BJ (cell line): ENCODE measurements at regions not wholly inside any gene's neighbourhood (a gene's known extent, or its start where the extent isn't known, plus 50 kb on each side); places are given as distances from the start of the nearest gene placed in this dataset.
"Not testable (repeated sequence)": the region's sequence is repeated elsewhere in the genome, so short reads cannot be mapped to it uniquely, and the experiment has no call there.

ENCODE experiments used
- CTCF ChIA-PET: fragments of 350-600 bp; formaldehyde crosslinking; extraction: SDS; loops from one replicate; lab custom pipeline; 2021; ENCODE audit warnings: antibody characterized with exemption, inconsistent platforms; lab: Yijun Ruan, JAX
- POLR2A ChIA-PET: fragments of 300-600 bp; sonication (Branson Sonifier 250); formaldehyde crosslinking; extraction: SDS; loops from one replicate; lab custom pipeline; 2021; ENCODE audit warnings: antibody characterized with exemption; lab: Charles Lee
- DNase-seq: peaks from one replicate; pipeline ENCODE4 v3.0.0-alpha.2; 2011; ENCODE audit warnings: low read depth
- H3K27me3 ChIP-seq: 2 replicates; pipeline ENCODE4 v1.6.0; 2011; ENCODE audit warnings: low read length; ENCODE audit not compliant: control insufficient read depth, insufficient read depth
- H3K36me3 ChIP-seq: 2 replicates; pipeline ENCODE4 v1.5.1; 2011; ENCODE audit warnings: low read length; ENCODE audit not compliant: control insufficient read depth, insufficient read depth
- H3K4me3 ChIP-seq: 2 replicates; pipeline ENCODE4 v1.5.1; 2011; ENCODE audit warnings: low read depth, mild to moderate bottlenecking, control low read depth, low read length
- TF ChIP-seq, protein P1 (sequence below): IDR thresholded peaks from 2 replicates; pipeline ENCODE4 v1.5.1; 2011; ENCODE audit warnings: low read depth, mild to moderate bottlenecking, control low read depth, inconsistent platforms, low read length, moderate library complexity; ENCODE audit not compliant: insufficient read depth

DNA sequence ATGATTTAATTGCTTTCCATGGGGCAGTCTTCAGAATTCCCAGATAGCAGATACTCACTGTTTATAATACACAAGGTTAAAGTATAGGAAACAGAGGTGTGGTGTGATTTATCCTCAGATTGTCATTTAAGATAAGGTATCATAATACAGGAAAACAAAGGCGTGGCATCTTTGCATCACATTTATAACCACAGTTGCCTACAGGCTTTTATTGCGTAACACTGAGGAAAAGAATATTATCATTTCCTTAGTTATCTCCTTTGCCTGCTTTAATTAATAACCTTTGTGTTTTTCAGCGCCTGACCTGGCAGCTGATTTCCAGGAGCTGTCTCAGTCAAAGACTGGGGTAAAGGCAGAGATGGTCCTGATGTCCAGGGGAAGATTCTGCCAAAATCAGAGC, 68.8 kb downstream of the SSX7 start:
- POLR2A ChIA-PET = no interaction called here
- no peak for DNase-seq
- Histone ChIP-seq H3K36me3 (no peaks in the 10 kb centered on the region), H3K4me3 (no peak overlapping the region), H3K27me3 (no peaks in the 10 kb centered on the region)
- TF ChIP-seq, protein P1, sequence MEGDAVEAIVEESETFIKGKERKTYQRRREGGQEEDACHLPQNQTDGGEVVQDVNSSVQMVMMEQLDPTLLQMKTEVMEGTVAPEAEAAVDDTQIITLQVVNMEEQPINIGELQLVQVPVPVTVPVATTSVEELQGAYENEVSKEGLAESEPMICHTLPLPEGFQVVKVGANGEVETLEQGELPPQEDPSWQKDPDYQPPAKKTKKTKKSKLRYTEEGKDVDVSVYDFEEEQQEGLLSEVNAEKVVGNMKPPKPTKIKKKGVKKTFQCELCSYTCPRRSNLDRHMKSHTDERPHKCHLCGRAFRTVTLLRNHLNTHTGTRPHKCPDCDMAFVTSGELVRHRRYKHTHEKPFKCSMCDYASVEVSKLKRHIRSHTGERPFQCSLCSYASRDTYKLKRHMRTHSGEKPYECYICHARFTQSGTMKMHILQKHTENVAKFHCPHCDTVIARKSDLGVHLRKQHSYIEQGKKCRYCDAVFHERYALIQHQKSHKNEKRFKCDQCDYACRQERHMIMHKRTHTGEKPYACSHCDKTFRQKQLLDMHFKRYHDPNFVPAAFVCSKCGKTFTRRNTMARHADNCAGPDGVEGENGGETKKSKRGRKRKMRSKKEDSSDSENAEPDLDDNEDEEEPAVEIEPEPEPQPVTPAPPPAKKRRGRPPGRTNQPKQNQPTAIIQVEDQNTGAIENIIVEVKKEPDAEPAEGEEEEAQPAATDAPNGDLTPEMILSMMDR = no peak
- CTCF ChIA-PET = no interaction called here

DNA sequence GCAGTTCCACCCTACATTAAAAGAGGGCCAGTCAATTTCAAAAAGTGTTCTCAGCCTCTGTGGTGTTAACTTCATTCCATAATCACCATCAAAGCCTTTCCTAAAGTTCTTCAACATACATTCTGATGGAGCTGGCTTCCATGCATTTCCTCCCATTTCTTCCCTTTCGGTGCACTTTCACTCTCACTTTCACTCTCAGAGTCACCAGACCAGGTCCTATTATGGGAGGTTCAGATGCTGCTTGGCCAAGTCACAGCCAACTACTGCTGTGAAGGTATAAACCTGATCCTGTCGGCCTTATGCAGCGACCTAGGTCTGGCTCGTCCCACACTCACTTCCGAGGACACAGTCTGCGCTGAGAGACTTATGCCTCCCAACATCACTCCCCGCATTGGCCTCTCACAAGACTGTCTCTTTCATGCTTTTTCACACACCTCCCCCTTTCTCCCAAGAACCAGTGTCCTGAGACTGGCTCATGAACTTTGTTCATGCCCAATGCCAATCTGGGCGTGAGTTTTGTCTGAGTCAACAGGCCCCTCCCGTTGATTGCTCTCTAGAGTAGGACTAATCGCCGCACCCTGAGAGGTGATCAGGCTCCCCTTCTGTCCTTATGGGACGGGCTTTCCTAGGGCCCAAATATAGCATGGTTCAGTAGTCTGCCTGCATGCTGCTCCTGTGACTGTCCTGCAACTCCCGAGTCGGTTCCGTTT, 60.8 kb upstream of the XAGE1B start:
- CTCF ChIA-PET = no interaction called here
- no peak overlapping the region for H3K4me3 ChIP-seq
- H3K27me3 ChIP-seq = no peaks in the 10 kb centered on the region
- TF ChIP-seq, protein P1 = no peak
- no peak for DNase-seq
- POLR2A ChIA-PET = no interaction called here
- no peaks in the 10 kb centered on the region for H3K36me3 ChIP-seq

DNA sequence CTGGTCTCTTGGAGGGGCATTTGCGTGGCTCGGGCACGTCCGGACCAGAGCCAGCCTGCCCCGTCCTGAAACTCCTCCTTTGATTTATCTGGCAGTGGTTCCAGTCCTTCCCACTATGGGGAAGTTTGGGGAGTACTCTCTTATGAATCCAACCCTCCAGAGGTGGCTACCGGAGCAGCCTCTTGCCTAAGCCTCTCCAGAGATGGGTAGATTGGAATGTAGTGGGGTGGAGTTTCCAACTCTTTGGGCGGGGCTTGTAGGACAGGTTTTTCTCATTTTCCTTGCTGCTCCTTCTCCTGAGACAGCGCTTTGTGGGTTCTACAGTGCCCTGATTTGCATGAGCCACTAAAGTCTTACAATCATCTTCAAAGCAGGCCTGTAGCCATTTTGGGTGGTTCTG, 60.1 kb upstream of the XAGE1B start:
- POLR2A ChIA-PET = no interaction called here
- Histone ChIP-seq H3K27me3 (no peaks in the 10 kb centered on the region), H3K36me3 (no peaks in the 10 kb centered on the region), H3K4me3 (no peak overlapping the region)
- TF ChIP-seq, protein P1 = no peak
- CTCF ChIA-PET = no interaction called here
- DNase-seq = no peak

DNA sequence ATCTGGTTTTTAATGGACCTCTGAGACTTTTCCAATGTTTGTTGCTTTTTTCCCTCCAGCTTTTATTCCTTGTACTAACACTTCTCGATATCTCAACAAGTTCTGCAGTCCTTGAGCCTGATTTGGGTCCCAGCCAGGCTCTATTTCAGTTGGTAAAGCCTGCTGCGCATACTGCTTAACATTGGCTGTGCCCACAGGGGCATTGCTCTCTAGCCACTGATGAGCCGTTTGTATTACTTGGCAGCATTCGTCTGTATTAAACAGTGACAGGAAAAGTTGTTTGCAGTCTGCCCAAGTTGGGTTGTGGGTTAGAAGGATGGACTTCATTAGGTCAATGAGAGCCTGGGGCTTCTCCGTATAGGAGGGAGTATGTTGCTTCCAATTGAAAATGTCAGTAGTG, 59.6 kb upstream of the XAGE1B start:
- POLR2A ChIA-PET = no interaction called here
- no peak overlapping the region for H3K4me3 ChIP-seq
- DNase-seq = no peak
- TF ChIP-seq, protein P1 = no peak
- H3K27me3 ChIP-seq = no peaks in the 10 kb centered on the region
- CTCF ChIA-PET = interaction anchor here (0.6 to 1.0 kb wide), 2 partner anchors 20 to 26 kb away, joined by 3 to 4 read pairs; no protein-coding TSS in a partner anchor
- H3K36me3 ChIP-seq = no peaks in the 10 kb centered on the region

DNA sequence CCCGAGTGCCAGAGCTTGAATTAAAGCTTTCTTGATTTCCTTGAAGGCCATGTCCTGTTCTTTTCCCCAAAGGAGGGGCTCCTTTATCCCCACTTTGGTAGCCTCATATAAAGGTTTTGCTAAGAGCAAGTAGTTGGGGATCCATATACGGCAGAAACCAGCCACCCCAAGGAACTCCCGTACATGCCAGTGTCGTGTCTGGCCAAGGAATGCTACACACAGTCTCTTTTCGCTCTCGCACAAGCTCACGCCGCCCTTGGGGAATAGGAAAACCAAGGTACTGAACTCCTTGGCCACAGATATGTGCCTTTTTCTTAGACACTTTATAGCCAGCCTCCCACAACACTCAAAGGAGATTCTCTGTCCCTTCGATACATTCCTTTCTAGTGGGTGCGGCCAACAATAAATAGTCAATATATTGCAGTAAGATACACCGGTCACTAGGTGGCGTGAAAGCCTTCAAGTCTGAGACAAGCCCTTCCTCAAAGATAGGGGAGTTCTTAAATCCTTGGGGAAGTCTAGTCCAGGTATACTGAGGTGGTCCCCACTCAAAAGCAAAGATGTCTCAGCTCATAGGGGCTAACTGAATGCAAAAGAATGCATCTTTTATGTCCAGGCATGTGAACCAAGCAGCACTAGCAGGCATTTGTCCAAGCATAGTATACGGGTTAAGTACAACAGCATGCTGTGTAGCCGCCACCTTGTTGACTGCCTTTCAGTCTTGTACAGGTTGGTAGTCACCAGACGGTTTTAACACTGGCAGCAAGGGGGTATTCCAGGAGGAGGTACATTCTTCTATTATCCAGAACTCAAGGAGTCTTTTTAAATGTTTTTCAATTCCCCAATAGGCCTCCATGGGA, 57.8 kb upstream of the XAGE1B start:
- TF ChIP-seq, protein P1 = peak; percentile 58
- H3K36me3 ChIP-seq = no peaks in the 10 kb centered on the region
- DNase-seq = no peak
- H3K27me3 ChIP-seq = no peaks in the 10 kb centered on the region
- ChIA-PET CTCF (interaction anchor here (0.8 to 1.3 kb wide), 4 partner anchors 17 to 421 kb away, joined by 3 read pairs; no protein-coding TSS in a partner anchor), POLR2A (no interaction called here)
- H3K4me3 ChIP-seq = no peak overlapping the region

DNA sequence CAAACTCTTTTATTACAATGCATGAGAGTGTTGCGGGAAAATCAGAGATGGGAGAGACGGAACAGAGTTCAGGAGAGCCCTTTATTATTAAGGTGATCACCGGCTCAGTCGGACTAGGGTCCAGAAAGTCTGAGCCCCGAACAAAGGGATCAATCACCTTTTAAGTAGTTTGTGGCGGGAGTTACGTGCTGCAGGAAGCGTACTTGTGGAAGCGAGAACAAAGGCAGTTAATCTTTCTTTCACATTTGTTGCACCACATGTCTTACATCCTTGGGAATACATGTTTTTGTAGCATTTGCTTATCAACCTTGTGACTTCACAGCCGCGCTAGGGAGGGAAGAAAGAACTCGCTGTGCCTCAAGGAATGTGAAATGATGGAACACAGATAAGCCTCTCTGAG, 51.3 kb upstream of the XAGE1B start:
- CTCF ChIA-PET, H3K27me3 ChIP-seq, H3K4me3 ChIP-seq, DNase-seq, H3K36me3 ChIP-seq, POLR2A ChIA-PET: not testable (repeated sequence)
